ENCODE measurements at regions not wholly inside any gene's neighbourhood (a gene's known extent, or its start where the extent isn't known, plus 50 kb on each side); places are given as distances from the start of the nearest gene placed in this dataset.
A peak's percentile ranks its signal among the peaks of the same experiment; 100 is the strongest.

GRCh38 chr3:30495172-30496065 is 111.0 kb upstream of the TGFBR2 start:
- ATAC-seq (no peak), DNase-seq (no peak)

DNA sequence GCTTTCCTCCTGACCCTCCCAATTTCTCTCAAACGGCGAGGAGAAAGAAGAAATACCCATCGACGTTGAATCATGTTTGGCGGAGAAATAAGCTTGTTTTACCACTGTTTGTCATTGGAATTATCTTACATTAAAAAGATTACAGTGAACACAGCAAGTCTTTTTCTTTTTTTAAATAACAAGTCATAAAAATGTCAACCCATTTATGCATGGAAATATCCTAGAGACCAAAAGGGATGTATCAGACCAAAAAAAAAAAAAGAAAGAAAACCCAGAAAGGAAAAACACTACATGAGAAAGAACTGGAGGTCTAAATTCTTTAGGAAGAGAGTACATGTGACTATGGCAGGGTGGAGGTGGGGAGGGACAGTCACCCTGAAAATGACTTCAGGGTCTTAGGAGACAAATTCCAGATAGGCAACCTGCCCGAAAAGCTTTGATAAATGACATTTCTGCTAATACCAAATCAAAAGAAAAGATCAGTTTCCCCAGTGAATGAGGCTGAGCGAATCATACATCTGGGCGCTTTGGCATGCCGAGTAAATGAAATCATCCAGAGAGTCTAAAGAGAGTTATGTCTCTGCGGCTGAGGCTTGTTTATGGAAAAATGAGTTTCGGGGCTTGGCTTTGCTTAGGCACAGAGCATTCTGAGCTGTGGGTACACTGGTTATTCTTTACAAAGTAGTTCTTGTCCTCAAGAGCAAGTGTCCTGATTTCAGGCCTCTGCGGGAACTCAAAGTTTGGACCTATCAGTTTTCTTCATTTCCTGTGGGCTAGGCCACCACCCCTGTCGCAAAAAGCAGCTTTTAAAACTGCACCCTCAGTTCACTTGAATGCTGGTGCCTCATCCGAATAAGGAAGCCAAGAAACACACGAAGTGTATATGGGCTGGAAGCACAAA is 110.1 kb upstream of the TGFBR2 start:
- ATAC-seq, result no peak
- no peak for DNase-seq

- DNase-seq (no peak), ATAC-seq (no peak)
Measured at GRCh38 chr3:30498587-30498967, 107.8 kb upstream of the TGFBR2 start.

- ATAC-seq (peak; percentile 58), DNase-seq (no peak)
Measured at GRCh38 chr3:30500666-30501399, 105.6 kb upstream of the TGFBR2 start.

- no peak for ATAC-seq
- no peak for DNase-seq
Measured at GRCh38 chr3:30501526-30501925, 104.9 kb upstream of the TGFBR2 start.

GRCh38 chr3:30502051-30502741 is 104.2 kb upstream of the TGFBR2 start:
- DNase-seq, result no peak
- ATAC-seq, result no peak

- DNase-seq (no peak), ATAC-seq (peak; percentile 57)
Measured at GRCh38 chr3:30502742-30503073, 103.7 kb upstream of the TGFBR2 start.

GRCh38 chr3:30503446-30503845 is 103.0 kb upstream of the TGFBR2 start:
- ATAC-seq, result peak; percentile 22

DNA sequence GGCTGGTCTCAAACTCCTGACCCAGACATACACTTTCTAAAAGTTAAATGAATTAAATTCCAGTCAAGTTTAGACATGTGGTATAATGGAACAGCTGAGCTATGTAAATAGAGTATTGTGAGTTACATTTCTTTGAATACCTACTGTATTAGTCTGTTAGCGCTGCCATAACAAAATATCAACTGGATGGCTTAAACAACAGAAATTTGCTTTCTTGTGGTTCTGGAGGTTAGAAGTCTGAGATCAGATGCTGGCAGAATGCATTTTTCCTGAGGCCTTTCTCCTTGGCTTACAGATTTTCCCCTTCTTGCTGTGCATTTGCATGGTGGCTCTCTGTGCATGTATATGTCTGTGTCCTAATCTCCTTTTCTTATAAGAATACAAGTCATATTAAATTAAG is 101.5 kb upstream of the TGFBR2 start:
- DNase-seq (no peak), ATAC-seq (no peak)

More at GRCh38 chr3:30503446-30503845, 103.0 kb upstream of the TGFBR2 start:
- DNase-seq, result no peak

GRCh38 chr3:30505866-30506520 is 100.4 kb upstream of the TGFBR2 start:
- ATAC-seq (no peak), DNase-seq (no peak)

DNA sequence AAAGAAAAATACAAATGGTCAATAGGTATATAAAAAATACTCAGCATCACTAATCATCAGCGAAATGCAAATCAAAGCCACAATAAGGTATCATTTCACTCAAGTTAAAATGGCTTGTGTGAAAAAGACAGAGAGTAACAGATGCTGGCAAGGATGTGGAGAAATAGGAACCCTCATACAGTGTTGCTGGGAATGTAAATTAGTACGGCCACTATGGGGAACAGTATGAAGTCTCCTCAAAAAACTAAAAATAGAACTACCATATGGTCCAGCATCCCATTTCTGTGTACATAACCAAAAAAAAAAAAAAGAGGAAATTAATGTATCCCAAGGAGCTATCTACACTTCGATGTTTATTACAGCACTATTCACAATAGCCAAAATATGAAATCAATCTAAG is 98.1 kb upstream of the TGFBR2 start:
- DNase-seq (no peak), ATAC-seq (no peak)

DNA sequence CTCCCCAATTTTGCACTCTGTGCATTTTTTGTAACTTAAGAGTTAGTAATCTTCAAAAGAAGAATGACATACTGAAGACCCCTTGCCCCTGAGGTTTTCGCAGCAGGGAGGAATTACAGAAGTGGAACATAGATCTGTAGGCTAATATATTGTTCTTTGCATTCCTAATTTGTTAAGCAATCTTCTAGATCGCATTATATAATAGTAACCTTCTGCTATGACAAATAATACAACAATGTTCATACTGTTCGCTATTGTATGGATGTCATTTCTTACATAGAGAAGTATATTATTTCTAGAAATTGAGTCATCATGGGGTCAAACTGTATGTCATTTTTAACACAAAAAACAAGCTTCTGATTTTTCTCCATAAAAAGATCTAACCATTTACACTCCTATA is 95.8 kb upstream of the TGFBR2 start:
- no peak for ATAC-seq
- no peak for DNase-seq

GRCh38 chr3:30511524-30512251 is 94.7 kb upstream of the TGFBR2 start:
- DNase-seq, result peak; percentile 21
- no peak for ATAC-seq

DNA sequence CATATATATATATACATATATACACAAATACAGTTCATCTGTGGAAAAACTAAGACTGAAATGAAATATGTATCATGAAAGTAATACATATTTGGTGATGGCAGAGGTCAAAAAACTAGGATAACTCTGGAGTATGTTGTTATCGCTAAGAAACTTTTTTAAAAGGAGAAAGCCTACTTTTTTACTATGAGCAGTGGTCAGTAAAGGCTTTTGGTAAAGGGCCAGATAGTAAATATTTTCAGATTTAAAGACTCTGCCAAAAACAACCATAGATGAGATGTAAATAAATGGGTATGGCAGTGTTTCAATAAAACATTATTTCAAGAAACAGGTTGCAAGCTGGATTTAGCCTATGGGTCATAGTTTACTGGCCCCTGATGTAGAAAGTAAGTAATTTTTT is 93.8 kb upstream of the TGFBR2 start:
- DNase-seq (no peak), ATAC-seq (no peak)

GRCh38 chr3:30513374-30514152 is 92.8 kb upstream of the TGFBR2 start:
- DNase-seq, result no peak
- ATAC-seq, result no peak

- no peak for DNase-seq
- no peak for ATAC-seq
Measured at GRCh38 chr3:30516238-30516637, 90.2 kb upstream of the TGFBR2 start.

- ATAC-seq (no peak), DNase-seq (no peak)
Measured at GRCh38 chr3:30518181-30518864, 88.1 kb upstream of the TGFBR2 start.

GRCh38 chr3:30518872-30519271 is 87.5 kb upstream of the TGFBR2 start:
- ATAC-seq, result no peak
- DNase-seq, result no peak

- DNase-seq (no peak), ATAC-seq (no peak)
Measured at GRCh38 chr3:30520699-30521098, 85.7 kb upstream of the TGFBR2 start.
